H7 (cell line): ENCODE measurements at regions not wholly inside any gene's neighbourhood (a gene's known extent, or its start where the extent isn't known, plus 50 kb on each side); places are given as distances from the start of the nearest gene placed in this dataset.
A peak's percentile ranks its signal among the peaks of the same experiment; 100 is the strongest.

Experiments used
- DNase-seq: peaks from one replicate; pipeline ENCODE4 v3.0.0; 2012
- H3K27me3 ChIP-seq: 2 replicates; pipeline ENCODE4 v1.6.0; 2011; ENCODE audit warnings: mild to moderate bottlenecking, low read length; ENCODE audit not compliant: control insufficient read depth, insufficient read depth
- H3K36me3 ChIP-seq: replicated peaks from 2 replicates; pipeline ENCODE4 v1.5.1; 2011; ENCODE audit warnings: low read length; ENCODE audit not compliant: control insufficient read depth, insufficient read depth
- H3K4me3 ChIP-seq: 2 replicates; pipeline ENCODE4 v1.5.1; 2011; ENCODE audit warnings: low read depth, mild to moderate bottlenecking, control low read depth, low read length, moderate library complexity; ENCODE audit not compliant: insufficient read depth

GRCh38 chr10:120729547-120729946 is 121.6 kb upstream of the WDR11 start:
- no peak for DNase-seq
- Histone ChIP-seq H3K27me3 (no peaks in the 10 kb centered on the region), H3K4me3 (no peak overlapping the region), H3K36me3 (no peaks in the 10 kb centered on the region)

GRCh38 chr10:120732067-120732466 is 119.1 kb upstream of the WDR11 start:
- Histone ChIP-seq H3K27me3 (no peaks in the 10 kb centered on the region), H3K36me3 (no peaks in the 10 kb centered on the region), H3K4me3 (no peak overlapping the region)
- no peak for DNase-seq

DNA sequence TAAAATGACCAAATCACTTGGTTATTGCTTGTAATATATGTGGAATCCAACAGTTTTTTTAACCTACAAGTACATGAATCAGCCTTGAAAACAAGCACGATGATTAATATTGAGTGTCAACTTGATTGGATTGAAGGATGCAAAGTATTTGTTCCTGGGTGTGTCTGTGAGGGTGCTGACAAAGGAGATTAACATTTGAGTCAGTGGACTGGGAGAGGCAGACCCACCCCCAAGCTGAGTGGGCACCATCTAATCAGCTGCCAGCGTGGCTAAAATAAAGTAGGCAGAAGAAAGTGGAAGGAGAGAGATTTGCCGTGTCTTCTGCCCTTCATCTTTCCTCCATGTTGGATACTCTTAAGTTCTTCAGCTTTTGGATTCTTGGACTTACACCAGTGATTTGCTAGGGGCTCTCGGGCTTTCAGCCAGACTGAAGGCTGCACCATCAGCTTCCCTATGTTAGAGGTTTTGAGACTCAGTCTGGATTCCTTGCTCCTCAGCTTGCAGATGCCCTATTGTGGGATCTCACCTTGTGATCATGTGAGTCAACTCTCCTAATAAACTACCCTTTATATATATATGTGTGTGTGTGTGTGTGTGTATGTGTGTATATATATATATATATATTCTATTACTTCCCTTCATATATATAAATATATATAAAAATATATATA is 118.4 kb upstream of the WDR11 start:
- no peak overlapping the region for H3K4me3 ChIP-seq
- no peaks in the 10 kb centered on the region for H3K36me3 ChIP-seq
- DNase-seq = no peak
- H3K27me3 ChIP-seq = no peaks in the 10 kb centered on the region

- Histone ChIP-seq H3K4me3 (no peak overlapping the region), H3K27me3 (no peaks in the 10 kb centered on the region), H3K36me3 (no peaks in the 10 kb centered on the region)
- no peak for DNase-seq
Observed at GRCh38 chr10:120734483-120735078, 116.6 kb upstream of the WDR11 start.

DNA sequence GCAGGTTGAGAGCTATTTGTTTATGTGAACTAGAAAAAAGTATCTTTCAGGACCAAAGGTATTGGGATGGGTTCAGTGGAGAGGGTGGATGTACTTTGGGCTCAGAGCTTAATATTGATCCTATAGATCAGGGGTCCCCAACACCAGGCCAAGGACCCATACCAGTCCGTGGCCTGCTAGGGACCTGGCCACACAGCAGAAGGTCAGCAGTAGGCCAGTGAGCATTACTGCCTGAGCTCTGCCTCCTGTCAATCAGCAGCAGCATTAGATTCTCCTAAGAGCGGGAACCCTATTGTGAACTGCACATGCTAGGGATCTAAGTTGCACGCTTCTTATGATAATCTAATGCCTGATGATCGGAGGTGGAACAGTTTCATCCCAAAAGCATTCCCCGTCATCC is 115.8 kb upstream of the WDR11 start:
- H3K27me3 ChIP-seq = no peaks in the 10 kb centered on the region; the same call in 1 of the 2 replicates
- H3K4me3 ChIP-seq = no peak overlapping the region
- H3K36me3 ChIP-seq = no peaks in the 10 kb centered on the region
- no peak for DNase-seq

DNA sequence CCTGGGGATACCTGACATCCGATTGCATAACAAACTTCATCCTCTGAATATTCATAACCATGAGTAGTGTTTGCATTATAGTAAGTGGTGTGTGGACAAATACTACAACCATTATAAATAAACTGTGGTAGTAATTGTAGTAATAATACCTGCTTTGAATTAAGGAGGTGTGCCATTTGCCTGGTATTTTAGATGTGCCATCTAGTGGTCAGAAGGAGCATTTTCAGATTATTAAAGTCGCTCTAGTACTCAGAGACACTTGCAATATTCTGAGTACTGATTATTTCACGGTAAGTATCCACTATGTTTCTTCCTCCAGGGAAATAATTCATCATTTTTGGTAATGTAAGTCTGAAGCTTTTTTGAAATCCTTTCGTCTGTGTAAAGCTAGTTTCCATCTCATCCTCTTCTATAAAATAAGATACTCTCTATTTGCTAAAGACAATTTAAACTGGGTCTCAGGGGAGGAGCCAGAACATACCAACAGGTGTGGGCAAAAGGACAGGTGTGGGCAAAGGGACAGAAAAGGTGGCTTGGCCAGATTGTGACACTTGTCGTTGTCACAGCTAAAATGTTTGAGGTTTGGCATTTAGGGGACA is 115.3 kb upstream of the WDR11 start:
- Histone ChIP-seq H3K36me3 (no peaks in the 10 kb centered on the region), H3K27me3 (no peaks in the 10 kb centered on the region; the same call in 1 of the 2 replicates), H3K4me3 (no peak overlapping the region)
- peak; percentile 10 for DNase-seq

GRCh38 chr10:120736377-120736776 is 114.8 kb upstream of the WDR11 start:
- no peaks in the 10 kb centered on the region; the same call in 1 of the 2 replicates for H3K27me3 ChIP-seq
- no peak for DNase-seq
- no peak overlapping the region for H3K4me3 ChIP-seq
- H3K36me3 ChIP-seq = no peaks in the 10 kb centered on the region

GRCh38 chr10:120738658-120739057 is 112.5 kb upstream of the WDR11 start:
- H3K4me3 ChIP-seq = no peak overlapping the region
- no peaks in the 10 kb centered on the region for H3K36me3 ChIP-seq
- DNase-seq = no peak
- H3K27me3 ChIP-seq = no peaks in the 10 kb centered on the region; the same call in 1 of the 2 replicates

- Histone ChIP-seq H3K36me3 (no peaks in the 10 kb centered on the region), H3K27me3 (no peaks in the 10 kb centered on the region; the same call in 1 of the 2 replicates), H3K4me3 (no peak overlapping the region)
- DNase-seq = no peak
Observed at GRCh38 chr10:120741396-120741795, 109.8 kb upstream of the WDR11 start.

DNA sequence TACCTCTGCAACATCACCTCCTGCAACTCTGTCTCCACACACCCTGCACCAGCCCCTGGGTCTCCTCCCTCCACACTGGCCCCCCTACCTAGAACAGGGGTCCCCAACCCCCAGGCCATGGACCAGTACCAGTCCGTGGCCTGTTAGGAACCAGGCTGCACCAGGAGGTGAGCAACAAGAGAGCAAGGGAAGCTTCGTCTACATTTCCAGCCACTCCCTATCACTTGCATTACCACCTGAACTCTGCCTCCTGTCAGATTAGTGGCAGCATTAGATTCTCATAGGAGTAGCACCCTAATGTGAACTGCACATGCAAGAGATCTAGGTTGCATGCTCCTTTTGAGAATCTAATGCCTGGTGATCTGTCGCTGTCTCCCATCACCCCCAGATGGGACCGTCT is 108.8 kb upstream of the WDR11 start:
- Histone ChIP-seq H3K27me3 (no peaks in the 10 kb centered on the region; the same call in 1 of the 2 replicates), H3K36me3 (no peaks in the 10 kb centered on the region), H3K4me3 (no peak overlapping the region)
- DNase-seq = no peak

DNA sequence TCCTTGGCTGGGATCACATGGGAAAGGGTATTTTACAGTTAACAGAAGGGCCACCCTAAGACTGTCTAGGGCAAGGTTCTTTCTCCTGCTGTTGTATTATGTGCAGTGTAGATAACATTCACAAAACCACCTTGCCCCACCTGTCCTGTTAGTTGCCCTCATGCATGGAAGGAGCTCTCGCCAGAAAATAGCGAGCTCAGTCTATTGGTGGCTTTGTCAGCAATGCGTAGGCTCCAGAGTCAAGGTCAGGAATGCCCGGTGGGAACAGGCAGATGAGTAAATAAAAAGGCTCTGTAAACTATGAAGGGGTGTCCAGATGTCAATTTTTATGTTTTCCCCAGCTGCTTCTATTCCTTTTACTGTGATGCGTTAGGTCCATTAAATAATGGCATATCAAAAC is 107.1 kb upstream of the WDR11 start:
- DNase-seq = no peak
- Histone ChIP-seq H3K36me3 (no peaks in the 10 kb centered on the region), H3K4me3 (no peak overlapping the region), H3K27me3 (no peaks in the 10 kb centered on the region; the same call in 1 of the 2 replicates)

- Histone ChIP-seq H3K27me3 (no peaks in the 10 kb centered on the region), H3K4me3 (no peak overlapping the region), H3K36me3 (no peaks in the 10 kb centered on the region)
- DNase-seq = no peak
Observed at GRCh38 chr10:120746001-120746777, 105.0 kb upstream of the WDR11 start.

DNA sequence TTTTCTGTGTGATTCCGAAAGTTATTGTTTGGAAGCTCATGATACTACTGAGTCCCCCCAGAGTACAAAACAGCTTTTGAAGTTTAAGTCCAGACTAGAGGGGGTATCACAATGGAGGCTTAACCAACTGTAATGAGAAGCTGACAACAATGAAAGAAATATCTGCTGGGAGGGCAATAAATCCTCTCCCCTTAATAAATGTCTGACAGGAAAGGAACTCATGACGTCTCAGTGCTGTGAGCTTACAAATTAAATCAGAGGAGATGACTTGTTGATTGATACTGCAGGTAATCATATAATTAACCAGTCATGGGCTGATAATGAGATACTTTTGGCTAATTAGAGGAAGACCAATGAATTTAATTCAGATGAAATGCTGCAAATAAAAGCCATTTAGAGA is 102.6 kb upstream of the WDR11 start:
- no peaks in the 10 kb centered on the region for H3K36me3 ChIP-seq
- no peak for DNase-seq
- no peak overlapping the region for H3K4me3 ChIP-seq
- H3K27me3 ChIP-seq = no peaks in the 10 kb centered on the region

GRCh38 chr10:120749072-120749471 is 102.1 kb upstream of the WDR11 start:
- DNase-seq = no peak
- Histone ChIP-seq H3K27me3 (no peaks in the 10 kb centered on the region), H3K36me3 (no peaks in the 10 kb centered on the region), H3K4me3 (no peak overlapping the region)
